Smooth muscle cell (in vitro differentiated cells): ENCODE measurements at regions not wholly inside any gene's neighbourhood (a gene's known extent, or its start where the extent isn't known, plus 50 kb on each side); places are given as distances from the start of the nearest gene placed in this dataset.

Experiments
- DNase-seq: peaks from one replicate; lab custom pipeline; 2025; ENCODE audit not compliant: unreplicated experiment; lab: John Stamatoyannopoulos, UW
- H2AFZ ChIP-seq: fragments of 200-600 bp; sonication (generic); 2 replicates; pipeline ENCODE4 v1.6.0; 2016; ENCODE audit warnings: antibody characterized with exemption, low read depth, mild to moderate bottlenecking
- H3F3A ChIP-seq: fragments of 200-600 bp; sonication (generic); 2 replicates; pipeline ENCODE4 v1.6.0; 2017; ENCODE audit warnings: antibody characterized with exemption, low read depth
- H3K27ac ChIP-seq: fragments of 200-600 bp; sonication (generic); 2 replicates; pipeline ENCODE4 v1.5.1; 2016; ENCODE audit warnings: low read depth, mild to moderate bottlenecking
- H3K27me3 ChIP-seq: fragments of 200-600 bp; sonication (generic); 2 replicates; pipeline ENCODE4 v1.6.1; 2016; ENCODE audit warnings: low read depth, mild to moderate bottlenecking
- H3K36me3 ChIP-seq: fragments of 200-600 bp; sonication (generic); 2 replicates; pipeline ENCODE4 v1.5.1; 2016; ENCODE audit warnings: low read depth
- H3K4me1 ChIP-seq: fragments of 200-600 bp; sonication (generic); 2 replicates; pipeline ENCODE4 v1.5.1; 2016; ENCODE audit warnings: low read depth
- H3K4me2 ChIP-seq: fragments of 200-600 bp; sonication (generic); 2 replicates; pipeline ENCODE4 v1.6.0; 2016; ENCODE audit warnings: mild to moderate bottlenecking
- H3K4me3 ChIP-seq: fragments of 200-600 bp; sonication (generic); 2 replicates; pipeline ENCODE4 v1.5.1; 2016; ENCODE audit warnings: mild to moderate bottlenecking
- H3K79me2 ChIP-seq: fragments of 200-600 bp; sonication (generic); 2 replicates; pipeline ENCODE4 v1.6.0; 2016; ENCODE audit warnings: low read depth, mild to moderate bottlenecking
- H3K9ac ChIP-seq: fragments of 200-600 bp; sonication (generic); 2 replicates; pipeline ENCODE4 v1.6.0; 2016; ENCODE audit warnings: low read depth
- H3K9me3 ChIP-seq: fragments of 200-600 bp; sonication (generic); replicated peaks from 2 replicates; pipeline ENCODE4 v1.5.1; 2016; ENCODE audit warnings: low read depth
- H4K20me1 ChIP-seq: fragments of 200-600 bp; sonication (generic); 2 replicates; pipeline ENCODE4 v1.6.0; 2016; ENCODE audit warnings: low read depth
- WGBS: methylation state at CpG from one replicate; pipeline ENCODE4 v1.1.7; 2016; ENCODE audit warnings: low lambda C conversion rate; 5-methylcytosine and 5-hydroxymethylcytosine counted together
- TF ChIP-seq, protein P1 (sequence below): fragments of 200-600 bp; sonication (generic); IDR thresholded peaks from 2 replicates; pipeline ENCODE4 v1.5.1; 2017; ENCODE audit warnings: borderline replicate concordance, mild to moderate bottlenecking, antibody characterized with exemption; ENCODE audit not compliant: insufficient read depth, poor library complexity, severe bottlenecking

DNA sequence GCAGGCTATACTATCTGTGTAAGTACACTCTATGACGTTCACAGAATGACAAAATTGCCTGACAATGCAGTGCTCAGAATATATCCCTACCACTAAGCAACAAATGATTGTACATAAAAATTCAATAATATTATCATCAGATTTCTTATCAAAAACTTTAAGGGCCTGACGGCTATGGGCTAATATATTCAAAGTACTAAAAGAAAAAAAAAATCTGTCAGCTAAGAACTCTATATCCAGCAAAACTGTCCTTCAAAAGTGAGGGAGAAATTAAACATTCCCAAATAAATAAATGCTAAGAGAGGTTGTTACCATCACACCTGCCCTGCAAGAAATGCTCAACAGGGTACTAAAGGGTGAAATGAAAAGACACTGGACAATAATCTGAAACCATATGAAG, 127.3 kb downstream of the TM2D1 start:
- Histone ChIP-seq H3F3A (no peaks in the 10 kb centered on the region), H3K79me2 (no peaks in the 10 kb centered on the region), H4K20me1 (no peaks in the 10 kb centered on the region), H3K9ac (no peak overlapping the region), H3K9me3 (no peaks in the 10 kb centered on the region), H3K36me3 (no peaks in the 10 kb centered on the region), H3K4me2 (no peak overlapping the region), H2AFZ (no peak overlapping the region), H3K27ac (no peak overlapping the region), H3K4me3 (no peak overlapping the region), H3K4me1 (no peaks in the 10 kb centered on the region), H3K27me3 (no peaks in the 10 kb centered on the region)
- no peak for DNase-seq
- TF ChIP-seq, protein P1, sequence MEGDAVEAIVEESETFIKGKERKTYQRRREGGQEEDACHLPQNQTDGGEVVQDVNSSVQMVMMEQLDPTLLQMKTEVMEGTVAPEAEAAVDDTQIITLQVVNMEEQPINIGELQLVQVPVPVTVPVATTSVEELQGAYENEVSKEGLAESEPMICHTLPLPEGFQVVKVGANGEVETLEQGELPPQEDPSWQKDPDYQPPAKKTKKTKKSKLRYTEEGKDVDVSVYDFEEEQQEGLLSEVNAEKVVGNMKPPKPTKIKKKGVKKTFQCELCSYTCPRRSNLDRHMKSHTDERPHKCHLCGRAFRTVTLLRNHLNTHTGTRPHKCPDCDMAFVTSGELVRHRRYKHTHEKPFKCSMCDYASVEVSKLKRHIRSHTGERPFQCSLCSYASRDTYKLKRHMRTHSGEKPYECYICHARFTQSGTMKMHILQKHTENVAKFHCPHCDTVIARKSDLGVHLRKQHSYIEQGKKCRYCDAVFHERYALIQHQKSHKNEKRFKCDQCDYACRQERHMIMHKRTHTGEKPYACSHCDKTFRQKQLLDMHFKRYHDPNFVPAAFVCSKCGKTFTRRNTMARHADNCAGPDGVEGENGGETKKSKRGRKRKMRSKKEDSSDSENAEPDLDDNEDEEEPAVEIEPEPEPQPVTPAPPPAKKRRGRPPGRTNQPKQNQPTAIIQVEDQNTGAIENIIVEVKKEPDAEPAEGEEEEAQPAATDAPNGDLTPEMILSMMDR: no peak
- WGBS: 100% methylated on average over 2 of the region's 2 CpGs

- no peak overlapping the region for H2AFZ ChIP-seq
- TF ChIP-seq, protein P1: no peak
Measured at GRCh38 chr1:61593331-61593730, 131.6 kb downstream of the TM2D1 start.

GRCh38 chr1:61591351-61591750, 133.6 kb downstream of the TM2D1 start:
- Histone ChIP-seq H3K79me2 (no peaks in the 10 kb centered on the region), H3K9ac (no peak overlapping the region), H3K27ac (no peak overlapping the region), H3K4me3 (no peak overlapping the region), H3K27me3 (no peaks in the 10 kb centered on the region), H3K4me1 (no peaks in the 10 kb centered on the region), H3F3A (no peaks in the 10 kb centered on the region), H3K9me3 (no peaks in the 10 kb centered on the region), H3K36me3 (no peaks in the 10 kb centered on the region), H4K20me1 (no peaks in the 10 kb centered on the region), H3K4me2 (no peak overlapping the region), H2AFZ (no peak overlapping the region)
- no peak for DNase-seq
- TF ChIP-seq, protein P1: no peak
- WGBS: 86% methylated on average over 9 of the region's 9 CpGs

More at GRCh38 chr1:61593331-61593730, 131.6 kb downstream of the TM2D1 start:
- Histone ChIP-seq H3K4me1 (no peaks in the 10 kb centered on the region), H4K20me1 (no peaks in the 10 kb centered on the region), H3K9ac (no peak overlapping the region), H3K27me3 (no peaks in the 10 kb centered on the region), H3K27ac (no peak overlapping the region), H3K79me2 (no peaks in the 10 kb centered on the region), H3K9me3 (no peaks in the 10 kb centered on the region), H3K4me2 (no peak overlapping the region), H3K4me3 (no peak overlapping the region), H3K36me3 (no peaks in the 10 kb centered on the region), H3F3A (no peaks in the 10 kb centered on the region)
- 96% methylated on average over 4 of the region's 4 CpGs for WGBS
- DNase-seq: no peak
